ENCODE measurements at regions not wholly inside any gene's neighbourhood (a gene's known extent, or its start where the extent isn't known, plus 50 kb on each side); places are given as distances from the start of the nearest gene placed in this dataset.

GRCh38 chr4:53680168-53680567 lies 88.9 kb upstream of the LNX1 start:
- TF ChIP-seq POLR2A (IDR thresholded peaks at IDR 0.05) (no peak), EP300 (IDR thresholded peaks at IDR 0.05) (no peak), CTCF (IDR thresholded peaks at IDR 0.05) (no peak)
- H3K9me3 ChIP-seq: no peaks in the 10 kb centered on the region
- H3K4me3 ChIP-seq: no peak overlapping the region
- no peak for DNase-seq (ENCODE audit: low spot score in 2 of 2)
- H3K36me3 ChIP-seq: no peaks in the 10 kb centered on the region
- H3K27ac ChIP-seq: no peak overlapping the region
- 87 to 95% methylated on average over 2 of the region's 2 CpGs for WGBS, 2 donors
- no peaks in the 10 kb centered on the region for H3K27me3 ChIP-seq
- H3K4me1 ChIP-seq: peaks cover 0 to 15% (median 4%) of the 10 kb centered on the region in 4 donors

GRCh38 chr4:53676402-53676871 lies 85.2 kb upstream of the LNX1 start:
- TF ChIP-seq EP300 (IDR thresholded peaks at IDR 0.05) (peak; percentile 83 to 91), CTCF (IDR thresholded peaks at IDR 0.05) (no peak), POLR2A (IDR thresholded peaks at IDR 0.05) (no peak)
- 64 to 79% methylated on average over 1 of the region's 1 CpG for WGBS, 2 donors
- no peak for DNase-seq (ENCODE audit: low spot score in 2 of 2)
- Histone ChIP-seq H3K27ac (peak overlapping the region in 3 of 4 donors; percentile 19 to 60 (median 58)), H3K4me3 (no peak overlapping the region), H3K9me3 (no peaks in the 10 kb centered on the region), H3K4me1 (peaks cover 0 to 11% (median 4%) of the 10 kb centered on the region in 4 donors), H3K27me3 (no peaks in the 10 kb centered on the region), H3K36me3 (no peaks in the 10 kb centered on the region)

- H3K4me1 ChIP-seq: peaks cover 0 to 11% (median 4%) of the 10 kb centered on the region in 4 donors
- H3K9me3 ChIP-seq: no peaks in the 10 kb centered on the region
- H3K36me3 ChIP-seq: no peaks in the 10 kb centered on the region
- H3K27me3 ChIP-seq: no peaks in the 10 kb centered on the region
- TF ChIP-seq POLR2A (IDR thresholded peaks at IDR 0.05) (no peak), EP300 (IDR thresholded peaks at IDR 0.05) (no peak), CTCF (IDR thresholded peaks at IDR 0.05) (no peak)
- WGBS, 2 donors: 47 to 59% methylated on average over 5 of the region's 5 CpGs
- no peak overlapping the region for H3K27ac ChIP-seq
- no peak for DNase-seq (ENCODE audit: low spot score in 2 of 2)
- H3K4me3 ChIP-seq: no peak overlapping the region
These were observed 83.6 kb upstream of the LNX1 start for GRCh38 chr4:53674903-53675302.

GRCh38 chr4:53672873-53673272 lies 81.6 kb upstream of the LNX1 start:
- DNase-seq (ENCODE audit: low spot score in 2 of 2): no peak
- WGBS, 2 donors: 74 to 82% methylated on average over 2 of the region's 2 CpGs
- no peak overlapping the region for H3K4me3 ChIP-seq
- no peak overlapping the region for H3K27ac ChIP-seq
- H3K4me1 ChIP-seq: peaks cover 0 to 11% (median 4%) of the 10 kb centered on the region in 4 donors
- H3K9me3 ChIP-seq: peaks cover 0 to 4% (median 0%) of the 10 kb centered on the region in 4 donors
- H3K27me3 ChIP-seq: no peaks in the 10 kb centered on the region
- no peaks in the 10 kb centered on the region for H3K36me3 ChIP-seq
- TF ChIP-seq EP300 (IDR thresholded peaks at IDR 0.05) (no peak), CTCF (IDR thresholded peaks at IDR 0.05) (no peak)

GRCh38 chr4:53671757-53672156 lies 80.5 kb upstream of the LNX1 start:
- Histone ChIP-seq H3K27me3 (no peaks in the 10 kb centered on the region), H3K4me1 (peaks cover 0 to 7% (median 2%) of the 10 kb centered on the region in 4 donors), H3K4me3 (no peak overlapping the region), H3K36me3 (no peaks in the 10 kb centered on the region), H3K27ac (no peak overlapping the region), H3K9me3 (peaks cover 0 to 13% (median 0%) of the 10 kb centered on the region in 4 donors)
- WGBS, 2 donors: 55 to 60% methylated on average over 2 of the region's 2 CpGs
- DNase-seq (ENCODE audit: low spot score in 2 of 2): no peak
- TF ChIP-seq POLR2A (IDR thresholded peaks at IDR 0.05) (no peak), CTCF (IDR thresholded peaks at IDR 0.05) (no peak), EP300 (IDR thresholded peaks at IDR 0.05) (no peak)

All from tibial nerve (tissue), 4 donors.